GM23338 (cell line): ENCODE measurements at regions not wholly inside any gene's neighbourhood (a gene's known extent, or its start where the extent isn't known, plus 50 kb on each side); places are given as distances from the start of the nearest gene placed in this dataset.
A peak's percentile ranks its signal among the peaks of the same experiment; 100 is the strongest.

Experiments used
- ATAC-seq: fragments of 200-7000 bp; cut with Tn5 transposase; 3 replicates; pipeline ENCODE4 v1.9.1; 2020
- DNase-seq: peaks from one replicate; pipeline ENCODE4 v3.0.0-alpha.2; 2015; ENCODE audit warnings: low spot score
- H2AFZ ChIP-seq: fragments of 200-600 bp; sonication (generic); 2 replicates; pipeline ENCODE4 v1.8.0; 2016; ENCODE audit warnings: antibody characterized with exemption, mild to moderate bottlenecking, moderate library complexity
- H3F3A ChIP-seq: fragments of 200-600 bp; sonication (generic); replicated peaks from 2 replicates; pipeline ENCODE4 v1.8.0; 2017; ENCODE audit warnings: antibody characterized with exemption, mixed run types, low read depth
- H3K27ac ChIP-seq: fragments of 200-600 bp; sonication (generic); 2 replicates; pipeline ENCODE4 v1.6.1; 2016; ENCODE audit warnings: low read depth
- H3K27me3 ChIP-seq: fragments of 200-600 bp; sonication (generic); 2 replicates; pipeline ENCODE4 v1.8.0; 2016; ENCODE audit warnings: mild to moderate bottlenecking, mixed run types, moderate library complexity; ENCODE audit not compliant: insufficient read depth
- H3K36me3 ChIP-seq: fragments of 200-600 bp; sonication (generic); 2 replicates; pipeline ENCODE4 v1.8.0; 2016; ENCODE audit warnings: mild to moderate bottlenecking; ENCODE audit not compliant: insufficient read depth
- H3K4me1 ChIP-seq: fragments of 200-600 bp; sonication (generic); 2 replicates; pipeline ENCODE4 v1.8.0; 2016; ENCODE audit warnings: mild to moderate bottlenecking, moderate library complexity; ENCODE audit not compliant: insufficient read depth
- H3K4me2 ChIP-seq: fragments of 200-600 bp; sonication (generic); 2 replicates; pipeline ENCODE4 v1.7.1; 2017; ENCODE audit warnings: mixed run types
- H3K4me3 ChIP-seq: fragments of 200-600 bp; sonication (generic); 2 replicates; pipeline ENCODE4 v1.6.1; 2016; ENCODE audit warnings: mixed run types
- H3K79me2 ChIP-seq: fragments of 200-600 bp; sonication (generic); replicated peaks from 2 replicates; pipeline ENCODE4 v1.8.0; 2017; ENCODE audit warnings: mild to moderate bottlenecking; ENCODE audit not compliant: insufficient read depth
- H3K9me2 ChIP-seq: fragments of 200-600 bp; sonication (generic); 2 replicates; pipeline ENCODE4 v1.8.0; 2017; ENCODE audit not compliant: insufficient read depth
- H4K20me1 ChIP-seq: fragments of 200-600 bp; sonication (generic); replicated peaks from 2 replicates; pipeline ENCODE4 v1.8.0; 2017; ENCODE audit warnings: mild to moderate bottlenecking; ENCODE audit not compliant: insufficient read depth
- H3K27ac Mint-ChIP-seq: 2 replicates; pipeline ENCODE4 v1.8.0; 2020; ENCODE audit warnings: inconsistent platforms, mild to moderate bottlenecking, moderate library complexity, mixed read lengths
- H3K27me3 Mint-ChIP-seq: 3 replicates; pipeline ENCODE4 v1.8.0; 2022; ENCODE audit warnings: low read depth, mild to moderate bottlenecking, moderate library complexity, mixed read lengths, inconsistent platforms; ENCODE audit not compliant: insufficient read depth, poor library complexity
- H3K36me3 Mint-ChIP-seq: 3 replicates; pipeline ENCODE4 v1.8.0; 2021; ENCODE audit warnings: low read depth, mild to moderate bottlenecking, inconsistent platforms, moderate library complexity, mixed read lengths
- H3K4me1 Mint-ChIP-seq: 3 replicates; pipeline ENCODE4 v1.8.0; 2020; ENCODE audit warnings: mild to moderate bottlenecking, inconsistent platforms, mixed read lengths
- H3K4me3 Mint-ChIP-seq: 3 replicates; pipeline ENCODE4 v1.8.0; 2021; ENCODE audit warnings: moderate library complexity, mild to moderate bottlenecking, inconsistent platforms, mixed read lengths
- H3K9me3 Mint-ChIP-seq: 3 replicates; pipeline ENCODE4 v1.8.0; 2020; ENCODE audit warnings: moderate library complexity, mild to moderate bottlenecking, inconsistent platforms, mixed read lengths
- CREB1 ChIP-seq: fragments of 250-450 bp; sonication (Bioruptor Pico); IDR thresholded peaks from 2 replicates; pipeline ENCODE4 v1.5.0; 2020; ENCODE audit warnings: low read depth, mild to moderate bottlenecking, moderate library complexity
- EZH2 ChIP-seq: fragments of 200-600 bp; sonication (generic); IDR thresholded peaks from one replicate; pipeline ENCODE4 v1.8.0; 2017; ENCODE audit warnings: antibody characterized with exemption, mild to moderate bottlenecking, low read depth; ENCODE audit not compliant: unreplicated experiment
- POLR2AphosphoS5 ChIP-seq: IDR thresholded peaks from 2 replicates; pipeline ENCODE4 v1.6.1; 2016; ENCODE audit warnings: antibody characterized with exemption, low read depth
- STAT1 ChIP-seq: IDR thresholded peaks from one replicate; pipeline ENCODE4 v1.6.1; 2016; ENCODE audit warnings: antibody characterized with exemption; ENCODE audit not compliant: unreplicated experiment
- ZNF331 ChIP-seq: fragments of 250-450 bp; sonication (Bioruptor Pico); IDR thresholded peaks from 2 replicates; pipeline ENCODE4 v1.5.0; 2020; ENCODE audit warnings: low read depth, mild to moderate bottlenecking, moderate library complexity
- TF ChIP-seq, protein P1 (sequence below): IDR thresholded peaks from 2 replicates; pipeline ENCODE4 v1.6.1; 2016; ENCODE audit warnings: antibody characterized with exemption
- TF ChIP-seq, protein P2 (sequence below): IDR thresholded peaks from one replicate; pipeline ENCODE4 v1.6.1; 2018; ENCODE audit warnings: antibody characterized with exemption; ENCODE audit not compliant: unreplicated experiment

DNA sequence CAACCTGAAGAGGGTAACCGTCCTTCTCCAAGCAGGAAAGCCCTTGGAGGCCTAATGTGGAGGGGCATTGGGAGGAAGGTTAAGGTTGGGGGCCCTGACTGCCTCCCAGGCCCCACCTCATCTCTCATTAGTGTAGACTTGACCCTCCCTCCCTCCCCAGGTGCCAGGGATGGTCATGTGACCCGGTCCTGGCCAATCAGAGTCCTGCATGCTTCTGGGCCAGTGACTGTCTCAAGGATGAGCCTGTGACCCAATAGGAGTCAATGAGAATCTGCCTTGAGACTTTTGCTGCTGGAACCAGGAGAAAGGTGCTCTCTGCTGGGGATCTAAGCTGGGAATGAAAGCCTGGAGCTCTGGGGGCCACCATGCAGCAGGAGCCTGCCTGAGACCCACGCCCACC lies 70.8 kb downstream of the NCOR2 start:
- no peak overlapping the region for H2AFZ ChIP-seq
- peak overlapping the region; percentile 84; the same call in 1 of the 2 replicates for H3K27ac Mint-ChIP-seq
- H3K27me3 Mint-ChIP-seq: peaks cover 25% of the 10 kb centered on the region
- H3K4me3 ChIP-seq: no peak overlapping the region
- H3K36me3 Mint-ChIP-seq: peaks cover 6% of the 10 kb centered on the region; the same call in 1 of the 3 replicates
- peaks cover 16% of the 10 kb centered on the region for H4K20me1 ChIP-seq
- H3K36me3 ChIP-seq: no peaks in the 10 kb centered on the region
- H3K79me2 ChIP-seq: peaks cover 95% of the 10 kb centered on the region
- 0 out of 2 replicates have a peak, but pooled peaks cover 2% of the 10 kb centered on the region for H3F3A ChIP-seq
- no peak overlapping the region for H3K4me2 ChIP-seq
- no peaks in the 10 kb centered on the region for H3K27me3 ChIP-seq
- DNase-seq: no peak
- no peak overlapping the region for H3K27ac ChIP-seq
- peaks cover 28% of the 10 kb centered on the region for H3K4me1 ChIP-seq
- TF ChIP-seq EZH2 (no peak), CREB1 (no peak)
- no peak overlapping the region for H3K4me3 Mint-ChIP-seq
- peaks cover 46% of the 10 kb centered on the region for H3K4me1 Mint-ChIP-seq
- H3K9me3 Mint-ChIP-seq: no peaks in the 10 kb centered on the region
- H3K9me2 ChIP-seq: no peaks in the 10 kb centered on the region
- ATAC-seq: no peak

DNA sequence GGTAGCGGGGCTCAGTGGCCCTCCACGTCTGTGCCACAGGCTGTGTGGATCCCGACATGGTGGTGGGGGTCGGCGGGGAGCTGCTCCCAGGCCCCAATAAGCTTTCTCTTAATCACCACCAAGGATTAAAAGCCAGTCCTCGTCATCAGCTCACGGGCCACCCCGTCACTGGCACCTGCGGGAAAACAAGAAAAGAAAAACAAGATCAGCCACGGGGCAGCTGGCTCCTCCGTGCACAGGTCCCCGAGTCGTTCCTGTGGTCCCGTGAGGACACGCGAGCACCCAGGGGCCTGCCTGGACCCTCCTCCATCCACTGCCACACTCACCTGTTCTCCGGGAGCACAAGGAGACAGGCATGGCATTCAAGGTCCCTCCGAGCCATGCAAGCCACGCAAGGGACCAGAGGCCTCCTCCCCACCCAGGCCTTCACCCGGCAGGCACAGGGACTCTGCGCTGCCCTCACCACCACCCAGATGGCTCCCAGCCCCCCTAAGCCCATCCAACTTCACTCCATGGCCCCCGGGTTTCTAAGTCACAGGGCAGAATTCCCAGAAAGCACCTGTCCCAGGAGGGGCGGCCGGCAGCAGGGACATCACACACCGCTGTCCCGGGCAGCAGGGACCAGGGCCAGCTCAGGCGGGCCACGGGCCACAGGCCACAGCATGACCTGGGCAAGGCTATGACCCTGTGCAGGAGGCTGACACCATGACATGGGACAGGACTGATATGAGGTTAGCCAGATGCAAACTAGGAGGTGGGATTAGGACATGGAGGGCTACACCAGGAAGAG lies 72.0 kb downstream of the NCOR2 start:
- Histone ChIP-seq H3K4me1 (peaks cover 17% of the 10 kb centered on the region), H3K4me2 (no peak overlapping the region), H3K27ac (no peak overlapping the region), H3F3A (no peaks in the 10 kb centered on the region), H4K20me1 (peaks cover 28% of the 10 kb centered on the region), H3K36me3 (no peaks in the 10 kb centered on the region), H2AFZ (no peak overlapping the region), H3K4me3 (no peak overlapping the region), H3K79me2 (peaks cover 97% of the 10 kb centered on the region), H3K9me2 (no peaks in the 10 kb centered on the region), H3K27me3 (no peaks in the 10 kb centered on the region)
- Mint-ChIP-seq H3K4me1 (peaks cover 34% of the 10 kb centered on the region), H3K36me3 (peaks cover 9% of the 10 kb centered on the region; the same call in 2 of the 3 replicates), H3K27ac (peak overlapping the region; percentile 50; the same call in 1 of the 2 replicates), H3K9me3 (no peaks in the 10 kb centered on the region), H3K27me3 (peaks cover 21% of the 10 kb centered on the region), H3K4me3 (no peak overlapping the region)
- TF ChIP-seq STAT1: no peak
- TF ChIP-seq, protein P1, sequence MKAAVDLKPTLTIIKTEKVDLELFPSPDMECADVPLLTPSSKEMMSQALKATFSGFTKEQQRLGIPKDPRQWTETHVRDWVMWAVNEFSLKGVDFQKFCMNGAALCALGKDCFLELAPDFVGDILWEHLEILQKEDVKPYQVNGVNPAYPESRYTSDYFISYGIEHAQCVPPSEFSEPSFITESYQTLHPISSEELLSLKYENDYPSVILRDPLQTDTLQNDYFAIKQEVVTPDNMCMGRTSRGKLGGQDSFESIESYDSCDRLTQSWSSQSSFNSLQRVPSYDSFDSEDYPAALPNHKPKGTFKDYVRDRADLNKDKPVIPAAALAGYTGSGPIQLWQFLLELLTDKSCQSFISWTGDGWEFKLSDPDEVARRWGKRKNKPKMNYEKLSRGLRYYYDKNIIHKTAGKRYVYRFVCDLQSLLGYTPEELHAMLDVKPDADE: no peak
- no peak for TF ChIP-seq CREB1
- TF ChIP-seq EZH2: no peak
- TF ChIP-seq, protein P2, sequence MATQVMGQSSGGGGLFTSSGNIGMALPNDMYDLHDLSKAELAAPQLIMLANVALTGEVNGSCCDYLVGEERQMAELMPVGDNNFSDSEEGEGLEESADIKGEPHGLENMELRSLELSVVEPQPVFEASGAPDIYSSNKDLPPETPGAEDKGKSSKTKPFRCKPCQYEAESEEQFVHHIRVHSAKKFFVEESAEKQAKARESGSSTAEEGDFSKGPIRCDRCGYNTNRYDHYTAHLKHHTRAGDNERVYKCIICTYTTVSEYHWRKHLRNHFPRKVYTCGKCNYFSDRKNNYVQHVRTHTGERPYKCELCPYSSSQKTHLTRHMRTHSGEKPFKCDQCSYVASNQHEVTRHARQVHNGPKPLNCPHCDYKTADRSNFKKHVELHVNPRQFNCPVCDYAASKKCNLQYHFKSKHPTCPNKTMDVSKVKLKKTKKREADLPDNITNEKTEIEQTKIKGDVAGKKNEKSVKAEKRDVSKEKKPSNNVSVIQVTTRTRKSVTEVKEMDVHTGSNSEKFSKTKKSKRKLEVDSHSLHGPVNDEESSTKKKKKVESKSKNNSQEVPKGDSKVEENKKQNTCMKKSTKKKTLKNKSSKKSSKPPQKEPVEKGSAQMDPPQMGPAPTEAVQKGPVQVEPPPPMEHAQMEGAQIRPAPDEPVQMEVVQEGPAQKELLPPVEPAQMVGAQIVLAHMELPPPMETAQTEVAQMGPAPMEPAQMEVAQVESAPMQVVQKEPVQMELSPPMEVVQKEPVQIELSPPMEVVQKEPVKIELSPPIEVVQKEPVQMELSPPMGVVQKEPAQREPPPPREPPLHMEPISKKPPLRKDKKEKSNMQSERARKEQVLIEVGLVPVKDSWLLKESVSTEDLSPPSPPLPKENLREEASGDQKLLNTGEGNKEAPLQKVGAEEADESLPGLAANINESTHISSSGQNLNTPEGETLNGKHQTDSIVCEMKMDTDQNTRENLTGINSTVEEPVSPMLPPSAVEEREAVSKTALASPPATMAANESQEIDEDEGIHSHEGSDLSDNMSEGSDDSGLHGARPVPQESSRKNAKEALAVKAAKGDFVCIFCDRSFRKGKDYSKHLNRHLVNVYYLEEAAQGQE: no peak
- no peak for TF ChIP-seq POLR2AphosphoS5
- TF ChIP-seq ZNF331 (CRISPR knock-in tag): no peak
- DNase-seq (no peak), ATAC-seq (no peak)
